ENCODE measurements at regions not wholly inside any gene's neighbourhood (a gene's known extent, or its start where the extent isn't known, plus 50 kb on each side); places are given as distances from the start of the nearest gene placed in this dataset.

DNA sequence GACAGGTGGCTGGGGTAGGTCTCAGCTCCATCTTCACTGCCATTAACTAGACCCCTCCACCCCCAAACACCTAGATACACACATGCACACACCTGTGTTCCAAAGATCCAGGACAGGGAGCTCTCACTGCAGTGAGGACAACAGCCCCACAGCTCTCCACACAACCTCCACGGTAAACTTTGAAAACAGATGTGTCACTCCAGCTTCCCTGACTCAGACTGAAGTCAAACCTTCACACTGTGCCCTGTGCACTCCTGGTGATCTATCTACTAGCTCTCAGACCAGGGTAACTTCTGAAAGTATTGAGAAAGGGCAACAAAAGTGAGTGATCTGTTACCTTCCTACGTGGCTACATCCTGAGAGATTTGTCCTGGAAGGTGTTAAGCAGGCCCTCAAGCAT lies 519.8 kb downstream of the XPNPEP1 start:
- intact Hi-C loops (cut with DNase I; ENCODE audit: low total_unique reads) = no loop called here
- no peaks in the 10 kb centered on the region for H3K36me3 ChIP-seq
- no peaks in the 10 kb centered on the region for H3K4me1 ChIP-seq
- H3K27ac ChIP-seq = no peak overlapping the region
- H3K9me3 ChIP-seq = no peaks in the 10 kb centered on the region
- no peak for DNase-seq
- H3K4me3 ChIP-seq = no peak overlapping the region
- TF ChIP-seq, protein P1, sequence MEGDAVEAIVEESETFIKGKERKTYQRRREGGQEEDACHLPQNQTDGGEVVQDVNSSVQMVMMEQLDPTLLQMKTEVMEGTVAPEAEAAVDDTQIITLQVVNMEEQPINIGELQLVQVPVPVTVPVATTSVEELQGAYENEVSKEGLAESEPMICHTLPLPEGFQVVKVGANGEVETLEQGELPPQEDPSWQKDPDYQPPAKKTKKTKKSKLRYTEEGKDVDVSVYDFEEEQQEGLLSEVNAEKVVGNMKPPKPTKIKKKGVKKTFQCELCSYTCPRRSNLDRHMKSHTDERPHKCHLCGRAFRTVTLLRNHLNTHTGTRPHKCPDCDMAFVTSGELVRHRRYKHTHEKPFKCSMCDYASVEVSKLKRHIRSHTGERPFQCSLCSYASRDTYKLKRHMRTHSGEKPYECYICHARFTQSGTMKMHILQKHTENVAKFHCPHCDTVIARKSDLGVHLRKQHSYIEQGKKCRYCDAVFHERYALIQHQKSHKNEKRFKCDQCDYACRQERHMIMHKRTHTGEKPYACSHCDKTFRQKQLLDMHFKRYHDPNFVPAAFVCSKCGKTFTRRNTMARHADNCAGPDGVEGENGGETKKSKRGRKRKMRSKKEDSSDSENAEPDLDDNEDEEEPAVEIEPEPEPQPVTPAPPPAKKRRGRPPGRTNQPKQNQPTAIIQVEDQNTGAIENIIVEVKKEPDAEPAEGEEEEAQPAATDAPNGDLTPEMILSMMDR (IDR thresholded peaks at IDR 0.05) = no peak
- no peaks in the 10 kb centered on the region for H3K27me3 ChIP-seq

DNA sequence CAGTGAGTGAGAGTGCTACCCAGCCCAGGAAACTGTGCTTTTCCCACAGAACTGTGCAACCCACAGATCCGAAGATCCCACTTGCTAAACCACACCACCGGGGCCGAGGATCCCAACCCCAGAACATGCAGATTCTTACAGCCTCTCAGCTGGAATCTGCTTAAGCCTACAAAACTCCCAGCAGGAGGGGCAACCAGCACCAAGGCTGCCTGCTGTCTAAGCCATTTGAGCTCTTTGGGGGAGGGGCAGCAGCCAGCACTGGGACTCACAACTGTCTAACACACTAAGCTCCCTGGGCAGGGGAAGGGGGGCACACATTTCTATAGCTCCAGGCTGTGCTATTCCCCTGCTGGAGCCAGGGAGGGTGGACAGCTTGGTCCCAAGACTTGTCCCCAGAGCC lies 529.9 kb downstream of the XPNPEP1 start:
- Histone ChIP-seq H3K27me3 (peaks cover 0 to 3% of the 10 kb centered on the region in 2 donors), H3K9me3 (no peaks in the 10 kb centered on the region), H3K27ac (no peak overlapping the region), H3K4me1 (no peaks in the 10 kb centered on the region), H3K36me3 (no peaks in the 10 kb centered on the region), H3K4me3 (no peak overlapping the region)
- intact Hi-C loops (cut with DNase I; ENCODE audit: low total_unique reads) = no loop called here
- TF ChIP-seq, protein P1 (IDR thresholded peaks at IDR 0.05) = no peak
- DNase-seq = no peak

DNA sequence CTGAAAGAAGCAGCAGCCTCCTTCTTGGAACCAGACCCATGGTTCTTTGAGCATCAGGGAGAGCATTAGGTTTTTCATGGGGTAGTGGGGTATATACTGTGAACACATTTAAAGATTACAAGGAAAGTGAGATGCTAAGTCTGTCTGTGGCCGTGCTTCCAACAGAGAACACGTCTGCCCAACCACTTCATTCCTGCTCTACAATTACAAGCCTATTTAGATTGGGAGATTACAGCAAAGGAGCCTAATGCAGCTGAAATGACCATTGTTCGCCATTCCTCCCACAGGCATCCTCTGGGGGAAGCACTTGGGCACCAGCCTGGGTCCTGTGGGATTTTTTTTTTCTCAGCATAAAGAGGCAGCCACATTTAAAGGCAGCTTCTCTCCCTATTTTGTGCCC lies 536.4 kb downstream of the XPNPEP1 start:
- Histone ChIP-seq H3K27me3 (no peaks in the 10 kb centered on the region), H3K4me3 (no peak overlapping the region), H3K4me1 (no peaks in the 10 kb centered on the region), H3K36me3 (no peaks in the 10 kb centered on the region), H3K9me3 (no peaks in the 10 kb centered on the region), H3K27ac (no peak overlapping the region)
- TF ChIP-seq, protein P1 (IDR thresholded peaks at IDR 0.05) = no peak
- intact Hi-C loops (cut with DNase I; ENCODE audit: low total_unique reads) = no loop called here
- no peak for DNase-seq

DNA sequence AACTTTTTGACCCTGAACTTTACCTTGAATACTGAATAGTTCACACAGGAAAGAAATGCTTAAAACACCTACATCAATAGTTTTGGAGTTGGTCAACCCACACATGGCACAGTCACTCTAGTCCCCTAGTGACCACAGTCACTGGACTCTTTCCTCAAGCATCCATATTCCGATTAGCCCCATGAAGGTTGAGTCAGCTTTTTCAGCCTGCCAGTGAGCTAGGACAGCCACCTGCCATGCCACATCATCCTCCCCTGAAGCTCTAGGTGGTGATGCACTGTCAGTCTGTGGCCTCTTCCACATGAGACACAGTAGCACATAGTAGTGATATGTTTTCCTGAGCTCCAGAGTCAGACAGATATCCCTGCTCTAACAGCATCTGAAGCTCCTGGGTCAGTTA lies 537.2 kb downstream of the XPNPEP1 start:
- no peaks in the 10 kb centered on the region for H3K9me3 ChIP-seq
- intact Hi-C loops (cut with DNase I; ENCODE audit: low total_unique reads) = no loop called here
- no peaks in the 10 kb centered on the region for H3K4me1 ChIP-seq
- no peak for DNase-seq
- TF ChIP-seq, protein P1 (IDR thresholded peaks at IDR 0.05) = no peak
- H3K27ac ChIP-seq = no peak overlapping the region
- no peak overlapping the region for H3K4me3 ChIP-seq
- no peaks in the 10 kb centered on the region for H3K27me3 ChIP-seq
- H3K36me3 ChIP-seq = no peaks in the 10 kb centered on the region

DNA sequence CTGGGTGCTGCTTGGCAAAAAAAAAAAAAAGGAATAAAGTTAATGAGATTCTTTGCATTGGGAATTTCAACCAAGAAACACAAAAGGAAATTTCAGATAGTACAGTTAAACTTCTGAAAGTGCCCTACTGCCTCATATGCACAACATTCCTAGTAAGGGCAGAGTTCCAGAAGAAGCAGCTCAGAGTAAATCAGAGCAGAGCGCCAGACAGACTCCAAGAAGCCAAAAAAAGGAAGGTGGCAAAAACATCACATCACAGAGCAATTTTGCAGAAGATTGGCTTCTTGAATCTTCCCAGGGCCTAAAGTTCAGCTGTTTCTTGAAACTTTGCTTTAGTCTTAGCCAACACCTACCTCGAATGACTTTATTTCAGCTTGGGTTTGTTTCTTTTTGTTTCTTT lies 544.1 kb downstream of the XPNPEP1 start:
- no peak overlapping the region for H3K27ac ChIP-seq
- no peaks in the 10 kb centered on the region for H3K36me3 ChIP-seq
- no peaks in the 10 kb centered on the region for H3K9me3 ChIP-seq
- H3K4me3 ChIP-seq = no peak overlapping the region
- DNase-seq = no peak
- intact Hi-C loops (cut with DNase I; ENCODE audit: low total_unique reads) = no loop called here
- H3K27me3 ChIP-seq = no peaks in the 10 kb centered on the region
- no peaks in the 10 kb centered on the region for H3K4me1 ChIP-seq
- TF ChIP-seq, protein P1 (IDR thresholded peaks at IDR 0.05) = no peak

DNA sequence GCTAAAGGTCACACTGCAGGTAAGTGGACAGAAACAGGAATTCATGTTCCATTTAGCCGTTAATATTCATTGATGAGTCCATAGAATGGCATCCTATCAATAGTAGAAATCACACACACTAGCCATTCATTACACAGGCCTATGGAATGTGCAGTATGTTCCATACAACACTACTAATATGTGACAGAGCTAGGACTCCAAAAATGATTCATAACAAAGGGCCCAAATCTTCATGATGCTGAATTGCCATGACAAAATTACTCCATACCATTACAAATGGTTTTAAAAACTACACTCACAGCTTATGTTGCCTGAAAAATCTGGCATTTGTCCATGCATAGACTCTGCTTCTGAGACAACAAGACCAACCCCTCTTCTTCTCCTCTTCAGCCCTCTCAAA lies 549.1 kb downstream of the XPNPEP1 start:
- DNase-seq = no peak
- Histone ChIP-seq H3K4me1 (no peaks in the 10 kb centered on the region), H3K4me3 (no peak overlapping the region), H3K27me3 (no peaks in the 10 kb centered on the region), H3K36me3 (no peaks in the 10 kb centered on the region), H3K27ac (no peak overlapping the region), H3K9me3 (no peaks in the 10 kb centered on the region)
- intact Hi-C loops (cut with DNase I; ENCODE audit: low total_unique reads) = no loop called here
- TF ChIP-seq, protein P1 (IDR thresholded peaks at IDR 0.05) = no peak
